ENCODE measurements at regions not wholly inside any gene's neighbourhood (a gene's known extent, or its start where the extent isn't known, plus 50 kb on each side); places are given as distances from the start of the nearest gene placed in this dataset.
"Not testable (repeated sequence)": the region's sequence is repeated elsewhere in the genome, so short reads cannot be mapped to it uniquely, and the experiment has no call there.

DNA sequence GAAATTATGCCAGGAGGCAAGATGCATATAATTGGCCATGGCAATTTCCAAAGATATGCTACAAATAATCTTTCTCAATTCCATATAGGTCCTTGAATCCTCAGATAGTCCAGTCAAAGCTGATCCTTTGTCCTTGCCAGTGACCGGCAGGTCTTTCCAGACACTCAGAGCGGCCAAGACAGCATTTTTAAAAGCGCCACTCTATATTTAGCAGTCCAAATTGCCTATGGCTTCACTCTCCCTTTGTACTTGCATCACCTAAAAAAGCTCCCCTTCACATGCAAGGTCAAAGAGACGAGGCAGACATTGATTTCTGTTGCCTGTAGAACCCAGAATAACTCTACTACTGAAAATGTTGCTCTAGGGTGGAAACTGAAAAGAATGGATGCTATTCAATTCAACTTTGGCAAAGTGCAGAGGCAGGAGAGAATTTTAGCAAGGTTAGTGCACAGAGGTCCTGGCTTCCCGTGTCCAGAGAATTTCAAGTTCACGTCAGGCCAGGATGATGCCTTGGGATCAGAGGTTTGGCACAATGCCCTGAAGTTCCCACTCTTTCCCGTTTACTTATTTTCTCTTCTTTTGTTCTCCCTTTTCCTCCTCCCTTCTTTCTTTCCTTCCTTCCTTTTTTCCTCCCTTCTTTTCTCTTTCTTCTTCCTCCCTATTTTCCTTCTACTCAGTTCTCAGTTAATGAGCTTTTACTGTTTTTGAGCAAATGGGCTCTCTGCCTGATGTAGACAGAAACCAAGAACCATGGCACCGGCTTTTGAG is 108.5 kb downstream of the KCNK1 start:
- DNase-seq (no peak), FAIRE-seq (no peak)
- no peak overlapping the region for H3K27ac ChIP-seq (ENCODE audit: low read depth in 1 of 3, low read length in 2 of 3)
- H3K9me3 ChIP-seq (ENCODE audit: control insufficient read depth in 2 of 2, insufficient read depth in 1 of 2, low read depth in 1 of 2, low read length in 1 of 2) = peaks cover 0 to 5% of the 10 kb centered on the region in 2 donors
- no peak overlapping the region for H3K4me3 ChIP-seq (ENCODE audit: low read depth in 1 of 3, low read length in 3 of 3)
- 73 to 82% (median 80%) methylated on average over 8 of the region's 8 CpGs for WGBS, 3 donors
- no peaks in the 10 kb centered on the region for H3K36me3 ChIP-seq (ENCODE audit: control insufficient read depth in 3 of 3, insufficient read depth in 2 of 3, low read depth in 1 of 3, low read length in 3 of 3)
- no peaks in the 10 kb centered on the region for H3K4me1 ChIP-seq (ENCODE audit: control insufficient read depth in 3 of 3, insufficient read depth in 2 of 3, low read depth in 1 of 3, low read length in 2 of 3)
- no peaks in the 10 kb centered on the region for H3K27me3 ChIP-seq (ENCODE audit: control insufficient read depth in 3 of 3, insufficient read depth in 3 of 3, low read length in 3 of 3)

DNA sequence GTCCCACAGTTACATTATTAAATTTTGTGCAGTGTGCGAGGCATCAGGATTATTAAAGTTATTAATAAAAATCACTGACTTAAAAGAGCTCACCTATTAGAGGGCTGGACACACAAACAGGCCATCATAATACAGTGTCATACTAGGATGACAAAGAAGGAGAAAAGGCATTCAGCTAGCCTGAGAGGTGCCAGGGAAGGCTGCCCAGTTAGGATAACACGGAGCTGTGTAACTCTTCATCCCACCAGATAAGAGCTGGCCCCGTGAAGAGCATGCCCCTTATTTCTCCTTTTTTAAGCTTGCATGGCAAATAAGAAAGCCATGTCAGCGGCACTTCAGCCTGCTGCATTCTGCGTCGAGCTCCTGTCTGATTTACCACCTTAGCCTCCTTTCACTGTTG is 109.5 kb downstream of the KCNK1 start:
- H3K4me1 ChIP-seq (ENCODE audit: control insufficient read depth in 3 of 3, insufficient read depth in 2 of 3, low read depth in 1 of 3, low read length in 2 of 3) = no peaks in the 10 kb centered on the region
- H3K9me3 ChIP-seq (ENCODE audit: control insufficient read depth in 2 of 2, insufficient read depth in 1 of 2, low read depth in 1 of 2, low read length in 1 of 2) = no peaks in the 10 kb centered on the region
- no peak overlapping the region for H3K4me3 ChIP-seq (ENCODE audit: low read depth in 1 of 3, low read length in 3 of 3)
- H3K36me3 ChIP-seq (ENCODE audit: control insufficient read depth in 3 of 3, insufficient read depth in 2 of 3, low read depth in 1 of 3, low read length in 3 of 3) = no peaks in the 10 kb centered on the region
- DNase-seq (no peak), FAIRE-seq (no peak)
- WGBS, 3 donors = 88 to 94% (median 91%) methylated on average over 6 of the region's 6 CpGs
- no peak overlapping the region for H3K27ac ChIP-seq (ENCODE audit: low read depth in 1 of 3, low read length in 2 of 3)
- no peaks in the 10 kb centered on the region for H3K27me3 ChIP-seq (ENCODE audit: control insufficient read depth in 3 of 3, insufficient read depth in 3 of 3, low read length in 3 of 3)

DNA sequence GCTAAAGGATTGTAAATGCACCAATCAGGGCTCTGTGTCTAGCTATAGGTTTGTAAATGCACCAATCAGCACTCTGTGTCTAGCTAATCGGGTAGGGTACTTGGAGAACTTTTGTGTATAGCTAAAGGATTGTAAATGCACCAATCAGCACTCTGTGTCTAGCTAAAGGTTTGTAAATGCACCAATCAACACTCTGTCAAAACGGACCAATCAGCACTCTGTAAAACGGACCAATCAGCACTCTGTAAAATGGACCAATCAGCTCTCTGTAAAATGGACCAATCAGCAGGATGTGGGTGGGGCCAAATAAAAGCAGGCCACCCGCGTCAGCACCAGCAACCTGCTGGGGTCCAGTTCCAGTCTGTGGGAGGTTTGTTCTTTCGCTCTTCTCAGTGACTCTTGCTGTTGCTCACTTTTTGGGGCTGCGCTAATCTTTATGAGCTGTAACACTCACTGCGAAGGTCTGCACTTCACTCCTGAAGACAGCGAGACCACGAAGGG is 110.3 kb downstream of the KCNK1 start:
- not testable (repeated sequence) for H3K27ac ChIP-seq (ENCODE audit: low read depth in 1 of 3, low read length in 2 of 3); H3K9me3 ChIP-seq (ENCODE audit: control insufficient read depth in 2 of 2, insufficient read depth in 1 of 2, low read depth in 1 of 2, low read length in 1 of 2); H3K36me3 ChIP-seq (ENCODE audit: control insufficient read depth in 3 of 3, insufficient read depth in 2 of 3, low read depth in 1 of 3, low read length in 3 of 3); H3K4me3 ChIP-seq (ENCODE audit: low read depth in 1 of 3, low read length in 3 of 3); DNase-seq; FAIRE-seq; H3K4me1 ChIP-seq (ENCODE audit: control insufficient read depth in 3 of 3, insufficient read depth in 2 of 3, low read depth in 1 of 3, low read length in 2 of 3); H3K27me3 ChIP-seq (ENCODE audit: control insufficient read depth in 3 of 3, insufficient read depth in 3 of 3, low read length in 3 of 3)
- WGBS, 3 donors = 81 to 93% (median 91%) methylated on average over 10 of the region's 10 CpGs

DNA sequence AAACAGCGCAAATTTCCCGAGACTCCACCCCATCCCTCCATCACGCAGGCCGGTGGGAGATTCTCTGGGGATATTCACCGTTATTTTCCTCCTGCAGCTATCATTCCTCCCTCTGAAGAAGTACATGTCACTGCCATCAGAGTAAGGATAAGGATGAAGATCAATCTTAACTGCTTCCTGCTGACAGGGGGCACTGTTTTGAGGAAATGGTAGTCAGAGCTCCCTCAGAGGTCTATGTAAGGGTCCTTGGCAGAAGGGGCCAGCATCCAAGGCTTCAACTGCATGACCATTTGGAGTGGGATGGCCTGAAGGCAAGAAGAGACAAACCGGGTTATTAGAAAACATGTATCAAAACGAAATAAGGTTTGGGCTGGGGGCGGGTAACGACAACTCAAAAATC is 111.5 kb downstream of the KCNK1 start:
- 83 to 93% (median 85%) methylated on average over 9 of the region's 9 CpGs for WGBS, 3 donors
- no peak for FAIRE-seq

DNA sequence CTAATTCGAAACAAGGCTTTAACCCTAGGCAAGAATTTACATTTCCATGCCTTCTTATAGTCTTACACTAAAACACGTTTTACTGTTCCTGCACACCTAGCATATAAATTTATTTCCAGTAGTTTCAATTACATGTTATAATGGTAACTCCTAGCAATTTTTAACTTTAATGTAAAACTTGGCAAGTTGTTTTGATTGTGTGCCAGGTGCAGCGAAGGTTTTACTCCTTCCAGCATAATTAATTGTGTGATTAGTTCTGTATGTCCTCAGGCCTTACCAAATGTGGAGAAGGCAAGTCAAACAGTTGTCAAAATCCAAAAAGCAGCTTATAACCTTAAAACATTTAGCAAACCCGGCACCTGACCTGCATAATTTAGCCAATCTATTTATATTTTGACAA is 114.8 kb downstream of the KCNK1 start:
- Histone ChIP-seq H3K27ac (ENCODE audit: low read depth in 1 of 3, low read length in 2 of 3) (no peak overlapping the region), H3K27me3 (ENCODE audit: control insufficient read depth in 3 of 3, insufficient read depth in 3 of 3, low read length in 3 of 3) (no peaks in the 10 kb centered on the region), H3K9me3 (ENCODE audit: control insufficient read depth in 2 of 2, insufficient read depth in 1 of 2, low read depth in 1 of 2, low read length in 1 of 2) (no peaks in the 10 kb centered on the region), H3K36me3 (ENCODE audit: control insufficient read depth in 3 of 3, insufficient read depth in 2 of 3, low read depth in 1 of 3, low read length in 3 of 3) (no peaks in the 10 kb centered on the region), H3K4me1 (ENCODE audit: control insufficient read depth in 3 of 3, insufficient read depth in 2 of 3, low read depth in 1 of 3, low read length in 2 of 3) (no peaks in the 10 kb centered on the region), H3K4me3 (ENCODE audit: low read depth in 1 of 3, low read length in 3 of 3) (no peak overlapping the region)
- WGBS, 3 donors = 32 to 54% (median 40%) methylated on average over 4 of the region's 4 CpGs
- no peak for FAIRE-seq
- no peak for DNase-seq

More for the DNA sequence above, 111.5 kb downstream of the KCNK1 start:
- no peaks in the 10 kb centered on the region for H3K36me3 ChIP-seq (ENCODE audit: control insufficient read depth in 3 of 3, insufficient read depth in 2 of 3, low read depth in 1 of 3, low read length in 3 of 3)
- no peak overlapping the region for H3K27ac ChIP-seq (ENCODE audit: low read depth in 1 of 3, low read length in 2 of 3)
- no peaks in the 10 kb centered on the region for H3K9me3 ChIP-seq (ENCODE audit: control insufficient read depth in 2 of 2, insufficient read depth in 1 of 2, low read depth in 1 of 2, low read length in 1 of 2)
- DNase-seq = no peak
- H3K4me3 ChIP-seq (ENCODE audit: low read depth in 1 of 3, low read length in 3 of 3) = no peak overlapping the region
- H3K4me1 ChIP-seq (ENCODE audit: control insufficient read depth in 3 of 3, insufficient read depth in 2 of 3, low read depth in 1 of 3, low read length in 2 of 3) = no peaks in the 10 kb centered on the region
- H3K27me3 ChIP-seq (ENCODE audit: control insufficient read depth in 3 of 3, insufficient read depth in 3 of 3, low read length in 3 of 3) = no peaks in the 10 kb centered on the region

DNA sequence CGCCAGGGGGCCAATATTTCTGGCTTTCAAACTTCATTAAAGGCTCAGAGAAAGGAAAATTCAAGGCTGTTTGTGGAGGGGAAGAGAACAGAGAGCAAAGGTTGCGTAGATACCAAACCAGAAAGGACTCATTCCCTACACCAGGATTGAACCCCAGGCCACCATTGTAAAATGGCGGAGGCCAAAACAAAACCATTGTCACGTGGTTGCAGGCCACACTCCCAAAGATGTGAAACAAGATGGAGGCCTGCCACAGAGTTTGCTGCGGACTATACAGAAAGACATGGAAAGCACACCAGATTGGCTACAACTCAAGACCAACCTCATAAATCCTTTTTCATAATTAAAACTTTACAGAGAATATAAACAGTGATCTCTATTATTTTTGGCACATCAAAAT is 116.5 kb downstream of the KCNK1 start:
- Histone ChIP-seq H3K4me3 (ENCODE audit: low read depth in 1 of 3, low read length in 3 of 3) (no peak overlapping the region), H3K27ac (ENCODE audit: low read depth in 1 of 3, low read length in 2 of 3) (no peak overlapping the region), H3K36me3 (ENCODE audit: control insufficient read depth in 3 of 3, insufficient read depth in 2 of 3, low read depth in 1 of 3, low read length in 3 of 3) (no peaks in the 10 kb centered on the region), H3K27me3 (ENCODE audit: control insufficient read depth in 3 of 3, insufficient read depth in 3 of 3, low read length in 3 of 3) (no peaks in the 10 kb centered on the region), H3K4me1 (ENCODE audit: control insufficient read depth in 3 of 3, insufficient read depth in 2 of 3, low read depth in 1 of 3, low read length in 2 of 3) (no peaks in the 10 kb centered on the region), H3K9me3 (ENCODE audit: control insufficient read depth in 2 of 2, insufficient read depth in 1 of 2, low read depth in 1 of 2, low read length in 1 of 2) (no peaks in the 10 kb centered on the region)
- DNase-seq (no peak), FAIRE-seq (no peak)
- WGBS, 3 donors = 83 to 88% (median 88%) methylated on average over 5 of the region's 5 CpGs

DNA sequence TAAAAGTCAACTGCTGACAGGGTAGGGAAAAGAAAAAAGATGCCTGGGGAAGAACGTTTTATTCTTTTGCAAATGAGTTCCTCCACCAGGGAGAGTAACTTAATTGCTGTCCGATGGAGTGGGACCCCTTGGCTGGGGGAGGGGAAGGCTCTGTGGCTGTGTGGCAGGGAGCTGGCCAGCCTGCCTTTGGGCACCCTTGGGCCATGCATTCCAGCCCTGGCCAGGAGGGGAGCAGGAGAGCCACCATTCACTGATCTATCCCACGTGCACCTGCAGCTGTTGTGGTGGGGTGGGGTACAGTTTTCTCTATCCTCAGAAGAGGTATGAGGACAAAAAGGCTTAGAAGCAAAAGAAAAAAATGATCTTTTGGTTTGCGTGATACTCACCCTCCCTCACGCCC is 116.9 kb downstream of the KCNK1 start:
- DNase-seq (no peak), FAIRE-seq (no peak)
- Histone ChIP-seq H3K4me3 (ENCODE audit: low read depth in 1 of 3, low read length in 3 of 3) (no peak overlapping the region), H3K9me3 (ENCODE audit: control insufficient read depth in 2 of 2, insufficient read depth in 1 of 2, low read depth in 1 of 2, low read length in 1 of 2) (no peaks in the 10 kb centered on the region), H3K27ac (ENCODE audit: low read depth in 1 of 3, low read length in 2 of 3) (no peak overlapping the region), H3K4me1 (ENCODE audit: control insufficient read depth in 3 of 3, insufficient read depth in 2 of 3, low read depth in 1 of 3, low read length in 2 of 3) (no peaks in the 10 kb centered on the region), H3K36me3 (ENCODE audit: control insufficient read depth in 3 of 3, insufficient read depth in 2 of 3, low read depth in 1 of 3, low read length in 3 of 3) (no peaks in the 10 kb centered on the region), H3K27me3 (ENCODE audit: control insufficient read depth in 3 of 3, insufficient read depth in 3 of 3, low read length in 3 of 3) (no peaks in the 10 kb centered on the region)
- WGBS, 3 donors = 67 to 84% (median 80%) methylated on average over 5 of the region's 5 CpGs

DNA sequence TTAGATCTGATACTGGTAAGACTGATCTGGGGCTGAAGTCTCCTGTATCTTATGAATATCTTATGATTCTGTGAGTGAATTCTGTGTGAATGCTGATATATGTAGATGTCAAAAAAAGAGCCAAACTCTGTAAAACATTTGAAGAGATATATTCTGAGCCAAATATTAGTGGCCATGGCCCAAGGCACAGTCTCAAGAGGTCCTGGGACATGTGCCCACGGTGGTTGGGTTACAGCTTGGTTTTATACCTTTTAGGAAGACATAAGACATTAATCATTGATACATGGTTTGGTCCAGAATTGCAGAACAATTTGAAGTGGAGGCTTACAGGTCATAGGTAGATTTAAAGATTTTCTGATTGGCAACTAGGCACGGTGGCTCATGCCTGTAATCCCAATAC is 118.3 kb downstream of the KCNK1 start:
- H3K9me3 ChIP-seq (ENCODE audit: control insufficient read depth in 2 of 2, insufficient read depth in 1 of 2, low read depth in 1 of 2, low read length in 1 of 2) = no peaks in the 10 kb centered on the region
- no peak overlapping the region for H3K27ac ChIP-seq (ENCODE audit: low read depth in 1 of 3, low read length in 2 of 3)
- no peak for FAIRE-seq
- no peaks in the 10 kb centered on the region for H3K27me3 ChIP-seq (ENCODE audit: control insufficient read depth in 3 of 3, insufficient read depth in 3 of 3, low read length in 3 of 3)
- no peaks in the 10 kb centered on the region for H3K4me1 ChIP-seq (ENCODE audit: control insufficient read depth in 3 of 3, insufficient read depth in 2 of 3, low read depth in 1 of 3, low read length in 2 of 3)
- no peaks in the 10 kb centered on the region for H3K36me3 ChIP-seq (ENCODE audit: control insufficient read depth in 3 of 3, insufficient read depth in 2 of 3, low read depth in 1 of 3, low read length in 3 of 3)
- 77 to 85% (median 80%) methylated on average over 2 of the region's 2 CpGs for WGBS, 3 donors
- H3K4me3 ChIP-seq (ENCODE audit: low read depth in 1 of 3, low read length in 3 of 3) = no peak overlapping the region
- no peak for DNase-seq

DNA sequence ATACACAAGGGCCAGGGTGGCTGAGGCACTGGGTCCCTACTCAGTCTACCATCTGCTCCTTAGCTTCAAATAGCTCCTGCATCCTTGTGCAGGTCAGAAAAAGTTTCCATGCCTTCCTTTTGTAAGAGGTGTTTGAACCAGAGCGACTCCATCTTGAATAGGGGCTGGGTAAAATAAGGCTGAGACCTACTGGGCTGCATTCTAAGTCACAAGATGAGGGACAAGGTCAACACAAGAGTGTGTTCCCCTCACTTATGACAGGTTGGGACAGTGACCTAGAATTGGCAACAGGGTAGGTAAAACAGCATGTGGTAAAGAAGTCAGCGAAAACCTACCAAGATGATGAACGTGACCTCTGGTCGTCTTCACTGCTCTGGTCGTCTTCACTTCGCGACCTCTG is 120.5 kb downstream of the KCNK1 start:
- Histone ChIP-seq H3K27ac (ENCODE audit: low read depth in 1 of 3, low read length in 2 of 3) (no peak overlapping the region), H3K4me3 (ENCODE audit: low read depth in 1 of 3, low read length in 3 of 3) (no peak overlapping the region), H3K4me1 (ENCODE audit: control insufficient read depth in 3 of 3, insufficient read depth in 2 of 3, low read depth in 1 of 3, low read length in 2 of 3) (no peaks in the 10 kb centered on the region), H3K9me3 (ENCODE audit: control insufficient read depth in 2 of 2, insufficient read depth in 1 of 2, low read depth in 1 of 2, low read length in 1 of 2) (no peaks in the 10 kb centered on the region), H3K27me3 (ENCODE audit: control insufficient read depth in 3 of 3, insufficient read depth in 3 of 3, low read length in 3 of 3) (no peaks in the 10 kb centered on the region), H3K36me3 (ENCODE audit: control insufficient read depth in 3 of 3, insufficient read depth in 2 of 3, low read depth in 1 of 3, low read length in 3 of 3) (no peaks in the 10 kb centered on the region)
- no peak for DNase-seq
- WGBS, 3 donors = 79 to 86% (median 79%) methylated on average over 7 of the region's 7 CpGs
- FAIRE-seq = no peak
